ENCODE measurements at regions not wholly inside any gene's neighbourhood (a gene's known extent, or its start where the extent isn't known, plus 50 kb on each side); places are given as distances from the start of the nearest gene placed in this dataset.
A peak's percentile ranks its signal among the peaks of the same experiment; 100 is the strongest.

DNA sequence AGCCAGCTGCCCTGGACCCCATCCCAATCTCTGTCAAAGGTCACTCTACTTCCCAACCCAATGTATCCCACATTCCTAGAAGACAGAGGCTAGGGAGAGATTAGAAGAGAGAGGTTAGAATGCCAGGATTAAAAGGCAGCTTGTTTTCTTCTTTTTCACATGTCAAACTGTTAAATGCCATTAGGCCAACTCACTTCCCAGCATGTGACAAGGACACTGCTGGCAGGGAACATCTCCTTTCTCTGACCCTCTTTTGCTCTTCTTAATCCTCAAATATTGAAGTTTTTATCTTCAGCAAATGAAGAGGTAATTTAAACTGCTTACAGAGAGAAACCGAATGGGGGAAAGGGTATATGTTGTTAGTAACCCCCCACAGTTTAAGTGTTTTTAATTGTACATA, 89.1 kb downstream of the BBS10 start:
- no peak overlapping the region for H3K4me3 ChIP-seq (replicated peaks in 1 of 2; ENCODE audit: low read depth in 2 of 2, low read length in 2 of 2)
- peak; percentile 54 to 70 for DNase-seq (ENCODE audit: low read depth in 2 of 2)
- TF ChIP-seq, protein P1, sequence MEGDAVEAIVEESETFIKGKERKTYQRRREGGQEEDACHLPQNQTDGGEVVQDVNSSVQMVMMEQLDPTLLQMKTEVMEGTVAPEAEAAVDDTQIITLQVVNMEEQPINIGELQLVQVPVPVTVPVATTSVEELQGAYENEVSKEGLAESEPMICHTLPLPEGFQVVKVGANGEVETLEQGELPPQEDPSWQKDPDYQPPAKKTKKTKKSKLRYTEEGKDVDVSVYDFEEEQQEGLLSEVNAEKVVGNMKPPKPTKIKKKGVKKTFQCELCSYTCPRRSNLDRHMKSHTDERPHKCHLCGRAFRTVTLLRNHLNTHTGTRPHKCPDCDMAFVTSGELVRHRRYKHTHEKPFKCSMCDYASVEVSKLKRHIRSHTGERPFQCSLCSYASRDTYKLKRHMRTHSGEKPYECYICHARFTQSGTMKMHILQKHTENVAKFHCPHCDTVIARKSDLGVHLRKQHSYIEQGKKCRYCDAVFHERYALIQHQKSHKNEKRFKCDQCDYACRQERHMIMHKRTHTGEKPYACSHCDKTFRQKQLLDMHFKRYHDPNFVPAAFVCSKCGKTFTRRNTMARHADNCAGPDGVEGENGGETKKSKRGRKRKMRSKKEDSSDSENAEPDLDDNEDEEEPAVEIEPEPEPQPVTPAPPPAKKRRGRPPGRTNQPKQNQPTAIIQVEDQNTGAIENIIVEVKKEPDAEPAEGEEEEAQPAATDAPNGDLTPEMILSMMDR (IDR thresholded peaks at IDR 0.05; ENCODE audit: low read depth, low read length): no peak

DNA sequence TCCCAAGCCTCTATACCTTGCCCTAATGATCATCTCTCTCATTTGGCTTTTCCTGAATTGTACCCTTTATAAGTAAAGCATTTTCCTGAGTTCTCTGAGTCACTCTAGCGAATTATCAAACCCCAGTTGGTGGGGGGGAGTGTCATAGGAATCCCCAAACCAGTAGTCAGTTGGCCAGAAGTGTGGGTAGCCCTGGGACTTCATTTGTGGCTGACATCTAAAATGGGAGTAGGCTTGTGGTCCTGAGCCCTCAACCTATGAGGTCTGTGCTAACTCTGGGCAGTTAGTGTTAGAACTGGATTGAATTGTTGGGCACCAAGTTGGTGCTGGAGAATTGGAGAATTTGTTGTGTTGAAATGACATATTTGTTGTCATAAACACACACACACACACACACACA, 91.3 kb downstream of the BBS10 start:
- DNase-seq (ENCODE audit: low read depth in 2 of 2): no peak
- TF ChIP-seq, protein P1 (IDR thresholded peaks at IDR 0.05; ENCODE audit: low read depth, low read length): no peak
- no peak overlapping the region for H3K4me3 ChIP-seq (replicated peaks in 1 of 2; ENCODE audit: low read depth in 2 of 2, low read length in 2 of 2)

DNA sequence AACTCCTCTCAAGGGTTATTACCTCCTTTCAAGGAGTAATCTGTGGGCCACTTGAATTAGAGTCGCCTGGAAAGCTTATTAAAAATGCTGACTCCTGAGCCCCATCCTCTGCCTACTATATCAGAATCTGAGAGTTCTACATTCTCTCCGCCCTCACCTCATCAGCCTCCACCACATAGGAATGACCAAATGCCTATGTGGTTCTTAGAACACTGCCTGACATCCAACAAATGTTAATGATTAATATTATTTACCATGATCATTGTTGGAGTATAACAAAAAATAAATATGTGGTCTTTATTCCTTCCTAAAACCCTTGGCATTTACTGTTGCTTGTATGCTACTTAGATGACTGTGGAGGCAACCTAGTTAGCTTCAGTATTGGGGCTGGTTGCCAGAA, 91.9 kb downstream of the BBS10 start:
- TF ChIP-seq, protein P1 (IDR thresholded peaks at IDR 0.05; ENCODE audit: low read depth, low read length): no peak
- H3K4me3 ChIP-seq (replicated peaks in 1 of 2; ENCODE audit: low read depth in 2 of 2, low read length in 2 of 2): no peak overlapping the region
- no peak for DNase-seq (ENCODE audit: low read depth in 2 of 2)

DNA sequence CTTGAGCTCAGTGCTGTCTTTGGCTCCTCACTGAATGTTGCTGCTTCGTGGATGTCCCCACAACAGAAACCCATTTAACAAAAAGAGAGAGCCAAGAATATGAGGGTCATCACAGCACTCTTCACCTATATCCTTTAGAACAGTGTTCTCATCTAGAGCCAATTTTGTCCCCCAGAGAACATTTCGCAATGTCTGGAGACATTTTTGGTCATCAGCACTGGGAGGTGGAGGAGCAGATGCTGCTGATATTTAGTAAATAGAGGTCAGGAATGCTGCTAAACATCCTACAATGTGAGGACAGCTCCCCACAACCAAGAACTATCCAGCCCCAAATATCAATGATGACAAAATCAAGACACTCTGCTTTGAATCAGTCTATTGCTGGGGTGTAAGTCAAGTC, 92.5 kb downstream of the BBS10 start:
- H3K4me3 ChIP-seq (replicated peaks in 1 of 2; ENCODE audit: low read depth in 2 of 2, low read length in 2 of 2): no peak overlapping the region
- TF ChIP-seq, protein P1 (IDR thresholded peaks at IDR 0.05; ENCODE audit: low read depth, low read length): no peak
- DNase-seq (ENCODE audit: low read depth in 2 of 2): peak in 1 of 2 donors; percentile 31

DNA sequence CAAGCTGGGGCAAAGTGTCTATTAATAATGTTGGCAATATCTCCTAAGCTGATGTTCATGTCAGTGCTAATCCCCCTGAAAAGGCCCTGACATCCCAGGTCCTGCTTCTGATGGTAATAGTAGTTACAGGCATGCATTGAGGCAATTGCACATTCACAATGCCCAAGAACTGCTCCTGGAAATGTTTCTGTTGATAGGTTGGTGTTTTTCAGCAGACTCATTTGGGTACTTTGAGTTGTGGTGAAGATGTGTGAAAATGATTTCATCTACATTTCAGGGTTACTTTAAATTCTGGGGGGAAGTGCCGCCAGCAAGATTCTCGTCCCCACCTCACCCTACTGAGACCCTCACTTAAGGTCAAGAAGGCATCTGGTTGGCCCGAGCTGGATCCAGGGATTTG, 92.9 kb downstream of the BBS10 start:
- H3K4me3 ChIP-seq (replicated peaks in 1 of 2; ENCODE audit: low read depth in 2 of 2, low read length in 2 of 2): no peak overlapping the region
- no peak for DNase-seq (ENCODE audit: low read depth in 2 of 2)
- TF ChIP-seq, protein P1 (IDR thresholded peaks at IDR 0.05; ENCODE audit: low read depth, low read length): no peak

DNA sequence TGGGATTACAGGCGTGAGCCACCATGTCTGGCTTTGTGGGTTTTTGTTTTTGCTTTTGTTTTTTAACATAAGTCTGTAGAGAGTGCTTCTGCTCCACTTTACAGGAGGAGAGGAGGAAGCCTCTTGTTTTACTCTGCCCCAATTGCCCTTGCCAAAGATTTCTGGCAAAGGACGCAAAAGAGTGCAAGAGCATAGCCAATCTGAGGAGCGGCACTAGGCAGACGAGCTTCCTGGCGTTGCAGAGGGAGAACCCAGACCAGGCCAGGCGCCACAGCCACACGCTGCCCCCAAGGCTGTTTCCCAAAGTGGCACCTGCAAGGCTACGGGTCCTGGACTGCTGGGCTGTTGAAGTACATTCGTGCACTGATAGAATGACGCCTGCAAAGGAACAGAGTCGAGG, 96.2 kb downstream of the BBS10 start:
- H3K4me3 ChIP-seq (replicated peaks in 1 of 2; ENCODE audit: low read depth in 2 of 2, low read length in 2 of 2): no peak overlapping the region
- no peak for DNase-seq (ENCODE audit: low read depth in 2 of 2)
- TF ChIP-seq, protein P1 (IDR thresholded peaks at IDR 0.05; ENCODE audit: low read depth, low read length): no peak

DNA sequence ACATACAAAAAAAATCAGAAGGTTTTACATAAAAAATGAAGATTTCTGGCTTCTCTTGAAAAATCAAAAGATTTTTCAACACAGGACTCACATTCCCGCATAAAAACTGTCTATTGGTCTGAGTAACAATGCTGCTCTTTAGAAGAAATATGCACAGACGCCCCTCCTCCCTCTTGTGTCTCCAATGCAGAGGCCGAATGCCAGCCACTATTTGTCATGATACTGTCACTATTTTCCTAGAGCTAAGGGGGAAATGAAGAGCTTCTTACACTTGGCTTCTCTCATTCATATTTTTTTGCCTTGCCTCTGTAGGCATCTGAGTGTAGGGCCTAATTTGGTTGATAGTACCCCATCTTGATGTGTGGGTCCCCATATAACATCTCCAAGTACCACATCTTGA, 98.0 kb downstream of the BBS10 start:
- peak in 1 of 2 donors; percentile 48 for DNase-seq (ENCODE audit: low read depth in 2 of 2)
- no peak overlapping the region for H3K4me3 ChIP-seq (replicated peaks in 1 of 2; ENCODE audit: low read depth in 2 of 2, low read length in 2 of 2)
- TF ChIP-seq, protein P1 (IDR thresholded peaks at IDR 0.05; ENCODE audit: low read depth, low read length): no peak
